ENCODE measurements at regions not wholly inside any gene's neighbourhood (a gene's known extent, or its start where the extent isn't known, plus 50 kb on each side); places are given as distances from the start of the nearest gene placed in this dataset.

GRCh38 chr14:48319823-48320222 lies 644.4 kb upstream of the MDGA2 start:
- TF ChIP-seq CTCF (conservative IDR thresholded peaks at IDR 0.05; ENCODE audit: low read depth, low read length) = no peak
- TF ChIP-seq EZH2 (IDR thresholded peaks at IDR 0.05; ENCODE audit: low read length, unreplicated experiment) = no peak
- no peak for TF ChIP-seq EZH2phosphoT487 (IDR thresholded peaks at IDR 0.05; ENCODE audit: borderline replicate concordance, low read length)
